ENCODE measurements at regions not wholly inside any gene's neighbourhood (a gene's known extent, or its start where the extent isn't known, plus 50 kb on each side); places are given as distances from the start of the nearest gene placed in this dataset.

DNA sequence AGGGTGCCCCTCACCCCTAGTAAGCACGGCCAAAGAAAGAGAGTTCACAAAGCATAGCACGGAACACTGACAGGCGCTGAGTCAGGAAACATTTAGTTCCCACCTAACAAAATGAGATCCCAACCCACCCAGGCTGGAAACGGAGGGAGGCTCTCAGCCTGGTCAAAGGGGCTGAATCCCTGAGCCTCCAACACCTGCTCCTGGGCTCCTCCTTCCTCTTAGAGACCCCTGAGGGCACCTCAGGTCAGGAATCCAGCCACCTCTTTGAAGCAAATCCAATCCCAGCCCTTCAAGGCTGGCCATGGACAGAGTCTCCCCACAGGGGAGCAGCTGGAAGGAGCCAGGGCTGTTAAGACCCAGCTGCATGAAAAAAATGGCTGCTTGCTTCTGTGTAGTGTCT is 154.4 kb upstream of the HES1 start:
- no peak overlapping the region for H3K4me3 ChIP-seq (ENCODE audit: low read length)
- H3K27me3 ChIP-seq (ENCODE audit: control insufficient read depth, insufficient read depth, low read length) = no peaks in the 10 kb centered on the region; the same call in 1 of the 2 replicates
- H3K27ac ChIP-seq (ENCODE audit: low read length) = no peak overlapping the region
- no CpG with 5 or more reads among the region's 4 CpGs for WGBS (ENCODE audit: insufficient coverage, insufficient read length)
- no peaks in the 10 kb centered on the region for H3K36me3 ChIP-seq (ENCODE audit: control insufficient read depth, insufficient read depth, low read length)
- no peak for DNase-seq (ENCODE audit: low read depth, low spot score)
- H3K4me1 ChIP-seq (ENCODE audit: control insufficient read depth, insufficient read depth, low read length) = no peaks in the 10 kb centered on the region
- no peaks in the 10 kb centered on the region for H3K9me3 ChIP-seq (ENCODE audit: control insufficient read depth, insufficient read depth, low read length)

- H3K9me3 ChIP-seq (ENCODE audit: control insufficient read depth, insufficient read depth, low read length) = no peaks in the 10 kb centered on the region
- no CpG with 5 or more reads among the region's 11 CpGs for WGBS (ENCODE audit: insufficient coverage, insufficient read length)
- no peaks in the 10 kb centered on the region for H3K36me3 ChIP-seq (ENCODE audit: control insufficient read depth, insufficient read depth, low read length)
- H3K27me3 ChIP-seq (ENCODE audit: control insufficient read depth, insufficient read depth, low read length) = no peaks in the 10 kb centered on the region; the same call in 1 of the 2 replicates
- H3K27ac ChIP-seq (ENCODE audit: low read length) = no peak overlapping the region
- H3K4me1 ChIP-seq (ENCODE audit: control insufficient read depth, insufficient read depth, low read length) = no peaks in the 10 kb centered on the region
- no peak for DNase-seq (ENCODE audit: low read depth, low spot score)
- no peak overlapping the region for H3K4me3 ChIP-seq (ENCODE audit: low read length)
These were observed 153.7 kb upstream of the HES1 start for GRCh38 chr3:193982258-193982659.

DNA sequence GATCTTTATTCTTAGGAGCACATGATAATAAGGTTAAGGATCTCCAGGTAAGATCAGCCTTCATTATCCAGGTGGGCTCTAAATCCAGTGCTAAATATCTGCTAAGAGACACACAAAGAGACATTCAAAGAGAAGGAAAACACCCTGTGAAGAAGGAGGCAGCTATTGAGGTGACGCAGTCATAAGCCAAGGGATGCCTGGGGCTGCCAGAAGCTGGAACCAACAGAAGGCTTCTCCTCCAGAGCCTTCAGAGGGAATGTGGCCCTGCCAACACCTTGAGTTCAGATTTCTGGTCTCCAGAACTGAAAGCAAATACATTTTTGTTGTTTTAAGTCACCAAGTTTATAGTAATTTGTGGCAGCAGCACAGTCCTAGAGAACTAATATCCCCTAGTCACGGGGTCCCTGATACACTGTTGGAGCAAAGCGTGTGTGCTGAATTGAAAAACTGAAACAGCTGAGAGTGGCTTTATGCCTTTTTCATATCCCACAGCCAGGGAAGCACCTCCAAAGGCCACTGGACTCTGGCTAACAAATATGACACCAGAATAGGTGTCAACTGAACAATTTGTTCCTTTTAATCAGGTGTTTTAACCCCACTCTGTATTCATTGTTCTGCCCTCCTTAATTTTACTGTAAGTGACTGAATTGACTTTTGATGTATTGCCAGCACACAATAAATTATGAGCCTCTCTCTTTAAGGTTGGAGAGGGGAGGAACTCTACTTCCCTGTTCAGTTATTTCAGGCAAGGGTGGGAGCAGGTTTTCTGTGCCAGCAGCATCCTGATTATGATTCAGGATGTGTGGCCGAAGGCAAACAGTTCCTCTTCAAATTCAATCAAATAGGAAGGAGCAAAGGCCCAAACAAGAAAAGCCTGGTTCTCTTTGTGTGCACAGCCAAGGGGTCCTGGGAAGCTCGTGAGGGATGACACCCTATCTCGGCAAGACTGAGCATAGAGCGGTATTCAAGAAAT is 151.8 kb upstream of the HES1 start:
- Histone ChIP-seq H3K27ac (ENCODE audit: low read length) (no peak overlapping the region), H3K9me3 (ENCODE audit: control insufficient read depth, insufficient read depth, low read length) (no peaks in the 10 kb centered on the region), H3K4me3 (ENCODE audit: low read length) (no peak overlapping the region), H3K27me3 (ENCODE audit: control insufficient read depth, insufficient read depth, low read length) (no peaks in the 10 kb centered on the region; the same call in 1 of the 2 replicates), H3K36me3 (ENCODE audit: control insufficient read depth, insufficient read depth, low read length) (no peaks in the 10 kb centered on the region), H3K4me1 (ENCODE audit: control insufficient read depth, insufficient read depth, low read length) (no peaks in the 10 kb centered on the region)
- no peak for DNase-seq (ENCODE audit: low read depth, low spot score)
- WGBS (ENCODE audit: insufficient coverage, insufficient read length) = no CpG with 5 or more reads among the region's 7 CpGs

GRCh38 chr3:193984876-193985275 is 151.1 kb upstream of the HES1 start:
- WGBS (ENCODE audit: insufficient coverage, insufficient read length) = no CpG with 5 or more reads among the region's 6 CpGs
- DNase-seq (ENCODE audit: low read depth, low spot score) = no peak
- H3K27ac ChIP-seq (ENCODE audit: low read length) = no peak overlapping the region
- H3K4me1 ChIP-seq (ENCODE audit: control insufficient read depth, insufficient read depth, low read length) = no peaks in the 10 kb centered on the region
- H3K27me3 ChIP-seq (ENCODE audit: control insufficient read depth, insufficient read depth, low read length) = no peaks in the 10 kb centered on the region; the same call in 1 of the 2 replicates
- no peak overlapping the region for H3K4me3 ChIP-seq (ENCODE audit: low read length)
- no peaks in the 10 kb centered on the region for H3K36me3 ChIP-seq (ENCODE audit: control insufficient read depth, insufficient read depth, low read length)
- H3K9me3 ChIP-seq (ENCODE audit: control insufficient read depth, insufficient read depth, low read length) = no peaks in the 10 kb centered on the region

- no CpG with 5 or more reads among the region's 5 CpGs for WGBS (ENCODE audit: insufficient coverage, insufficient read length)
- Histone ChIP-seq H3K36me3 (ENCODE audit: control insufficient read depth, insufficient read depth, low read length) (no peaks in the 10 kb centered on the region), H3K9me3 (ENCODE audit: control insufficient read depth, insufficient read depth, low read length) (no peaks in the 10 kb centered on the region), H3K4me3 (ENCODE audit: low read length) (no peak overlapping the region), H3K27me3 (ENCODE audit: control insufficient read depth, insufficient read depth, low read length) (no peaks in the 10 kb centered on the region), H3K4me1 (ENCODE audit: control insufficient read depth, insufficient read depth, low read length) (no peaks in the 10 kb centered on the region), H3K27ac (ENCODE audit: low read length) (no peak overlapping the region)
- DNase-seq (ENCODE audit: low read depth, low spot score) = no peak
These were observed 148.8 kb upstream of the HES1 start for GRCh38 chr3:193987186-193987585.

DNA sequence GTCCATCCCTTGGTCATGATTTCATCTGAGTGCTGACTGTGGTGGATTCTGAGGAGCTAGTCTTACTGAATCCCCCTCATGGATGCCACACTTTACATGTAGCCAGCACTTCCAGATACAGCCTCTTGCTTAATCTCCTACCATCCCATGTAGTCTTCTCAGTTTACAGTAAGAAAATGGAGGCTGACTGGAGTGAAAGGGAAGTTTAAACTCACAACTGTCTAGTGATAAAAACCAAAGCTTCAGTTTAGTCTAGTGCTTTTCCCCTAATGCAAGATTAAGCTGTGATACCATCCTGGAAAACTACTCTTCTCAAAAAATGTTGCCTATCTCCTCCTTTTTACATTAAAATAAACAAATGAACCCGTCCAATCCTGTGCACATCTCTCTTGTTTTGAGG is 146.8 kb upstream of the HES1 start:
- Histone ChIP-seq H3K27ac (ENCODE audit: low read length) (no peak overlapping the region), H3K4me1 (ENCODE audit: control insufficient read depth, insufficient read depth, low read length) (no peaks in the 10 kb centered on the region), H3K27me3 (ENCODE audit: control insufficient read depth, insufficient read depth, low read length) (no peaks in the 10 kb centered on the region), H3K4me3 (ENCODE audit: low read length) (no peak overlapping the region), H3K36me3 (ENCODE audit: control insufficient read depth, insufficient read depth, low read length) (no peaks in the 10 kb centered on the region), H3K9me3 (ENCODE audit: control insufficient read depth, insufficient read depth, low read length) (no peaks in the 10 kb centered on the region)
- DNase-seq (ENCODE audit: low read depth, low spot score) = no peak
- WGBS (ENCODE audit: insufficient coverage, insufficient read length) = no CpG with 5 or more reads among the region's 1 CpG

DNA sequence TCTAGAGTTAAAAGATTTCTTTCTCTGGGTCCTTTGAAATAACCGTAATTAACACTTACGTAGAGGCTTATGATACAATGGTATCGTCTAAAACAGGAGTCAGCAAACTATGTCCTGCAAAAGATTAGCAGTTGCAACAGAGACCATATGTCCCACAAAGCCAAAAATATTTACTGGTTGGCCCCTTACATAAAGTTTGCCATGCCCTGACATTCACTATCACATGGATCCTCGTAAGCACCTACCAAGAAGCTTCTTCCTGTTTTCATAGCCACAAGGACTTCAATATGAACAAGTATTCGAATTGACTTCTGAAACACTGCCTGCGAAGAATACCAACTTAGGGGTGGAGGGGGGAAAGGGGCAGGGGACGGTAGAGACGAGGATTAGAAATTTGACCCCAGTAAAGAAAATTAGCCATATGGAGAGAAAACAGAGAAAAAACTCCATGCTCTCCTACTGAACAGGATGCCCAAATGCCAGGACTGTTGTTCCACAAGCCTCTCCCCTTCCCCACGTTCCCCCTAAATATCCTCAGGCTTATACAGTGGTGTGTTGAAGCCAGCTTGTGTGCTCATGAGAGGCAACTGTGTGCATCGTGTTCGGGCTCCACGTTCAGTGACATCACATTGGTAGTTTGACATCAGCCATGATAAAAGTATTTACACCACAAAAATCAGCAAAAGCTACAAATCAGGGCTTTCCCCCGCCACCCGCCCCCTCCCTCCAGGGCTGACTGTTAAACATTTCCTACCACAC is 144.1 kb upstream of the HES1 start:
- Histone ChIP-seq H3K4me1 (ENCODE audit: control insufficient read depth, insufficient read depth, low read length) (peaks cover 3% of the 10 kb centered on the region; the same call in 1 of the 2 replicates), H3K4me3 (ENCODE audit: low read length) (no peak overlapping the region), H3K9me3 (ENCODE audit: control insufficient read depth, insufficient read depth, low read length) (no peaks in the 10 kb centered on the region), H3K27me3 (ENCODE audit: control insufficient read depth, insufficient read depth, low read length) (no peaks in the 10 kb centered on the region), H3K27ac (ENCODE audit: low read length) (no peak overlapping the region), H3K36me3 (ENCODE audit: control insufficient read depth, insufficient read depth, low read length) (no peaks in the 10 kb centered on the region)
- DNase-seq (ENCODE audit: low read depth, low spot score) = no peak
- no CpG with 5 or more reads among the region's 14 CpGs for WGBS (ENCODE audit: insufficient coverage, insufficient read length)

GRCh38 chr3:193992425-193993037 is 143.4 kb upstream of the HES1 start:
- H3K9me3 ChIP-seq (ENCODE audit: control insufficient read depth, insufficient read depth, low read length) = no peaks in the 10 kb centered on the region
- H3K36me3 ChIP-seq (ENCODE audit: control insufficient read depth, insufficient read depth, low read length) = no peaks in the 10 kb centered on the region
- no peaks in the 10 kb centered on the region for H3K27me3 ChIP-seq (ENCODE audit: control insufficient read depth, insufficient read depth, low read length)
- no peak overlapping the region for H3K27ac ChIP-seq (ENCODE audit: low read length)
- no peak overlapping the region for H3K4me3 ChIP-seq (ENCODE audit: low read length)
- no peak for DNase-seq (ENCODE audit: low read depth, low spot score)
- H3K4me1 ChIP-seq (ENCODE audit: control insufficient read depth, insufficient read depth, low read length) = peaks cover 3% of the 10 kb centered on the region; the same call in 1 of the 2 replicates
- no CpG with 5 or more reads among the region's 2 CpGs for WGBS (ENCODE audit: insufficient coverage, insufficient read length)

DNA sequence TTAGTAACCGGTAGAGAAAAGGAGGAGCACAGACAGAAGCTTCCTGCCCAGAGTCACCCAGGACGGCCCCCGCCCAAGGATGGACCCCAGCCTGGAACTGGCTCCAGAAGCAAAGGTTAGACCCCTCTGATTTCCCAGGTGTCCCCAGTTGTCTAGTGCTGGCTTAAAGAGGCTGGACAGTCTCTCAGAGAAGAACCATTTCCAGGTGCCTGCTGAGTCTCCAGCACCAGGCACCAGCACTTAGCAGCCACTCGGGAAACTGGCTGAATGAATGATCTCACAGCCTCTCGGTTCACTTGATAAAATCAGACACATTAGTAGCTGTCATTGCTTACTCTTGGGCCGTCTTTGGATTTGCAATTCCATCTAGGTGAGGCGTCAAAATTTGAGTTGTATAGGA is 139.7 kb upstream of the HES1 start:
- H3K4me1 ChIP-seq (ENCODE audit: control insufficient read depth, insufficient read depth, low read length) = peaks cover 3% of the 10 kb centered on the region; the same call in 1 of the 2 replicates
- no peaks in the 10 kb centered on the region for H3K9me3 ChIP-seq (ENCODE audit: control insufficient read depth, insufficient read depth, low read length)
- no peak overlapping the region for H3K27ac ChIP-seq (ENCODE audit: low read length)
- DNase-seq (ENCODE audit: low read depth, low spot score) = no peak
- H3K36me3 ChIP-seq (ENCODE audit: control insufficient read depth, insufficient read depth, low read length) = no peaks in the 10 kb centered on the region
- no peak overlapping the region for H3K4me3 ChIP-seq (ENCODE audit: low read length)
- no CpG with 5 or more reads among the region's 7 CpGs for WGBS (ENCODE audit: insufficient coverage, insufficient read length)
- no peaks in the 10 kb centered on the region; the same call in 1 of the 2 replicates for H3K27me3 ChIP-seq (ENCODE audit: control insufficient read depth, insufficient read depth, low read length)

DNA sequence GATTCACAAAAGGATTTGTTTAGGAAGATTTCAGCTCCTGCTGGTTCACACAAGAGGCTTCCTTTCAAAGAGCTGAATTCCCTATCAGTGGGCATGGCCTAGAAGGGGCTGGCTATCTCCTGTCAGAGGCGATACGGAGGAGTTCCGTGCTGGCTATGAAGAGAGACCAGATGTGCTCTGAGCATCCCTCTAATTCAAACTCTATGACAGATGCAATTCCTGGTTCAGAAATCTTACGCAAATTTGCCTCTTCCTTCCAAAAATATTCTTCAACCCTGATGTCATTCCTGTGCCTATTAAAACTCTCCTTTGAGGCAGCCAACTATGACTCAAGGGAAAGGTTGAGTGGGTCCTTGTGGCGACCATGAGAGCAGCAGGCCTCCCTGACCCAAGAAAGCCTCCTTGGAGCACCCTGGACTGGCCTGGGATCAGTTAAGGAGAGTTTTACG is 139.3 kb upstream of the HES1 start:
- no peaks in the 10 kb centered on the region; the same call in 1 of the 2 replicates for H3K27me3 ChIP-seq (ENCODE audit: control insufficient read depth, insufficient read depth, low read length)
- no peak for DNase-seq (ENCODE audit: low read depth, low spot score)
- H3K9me3 ChIP-seq (ENCODE audit: control insufficient read depth, insufficient read depth, low read length) = no peaks in the 10 kb centered on the region
- H3K36me3 ChIP-seq (ENCODE audit: control insufficient read depth, insufficient read depth, low read length) = no peaks in the 10 kb centered on the region
- no CpG with 5 or more reads among the region's 6 CpGs for WGBS (ENCODE audit: insufficient coverage, insufficient read length)
- peaks cover 3% of the 10 kb centered on the region; the same call in 1 of the 2 replicates for H3K4me1 ChIP-seq (ENCODE audit: control insufficient read depth, insufficient read depth, low read length)
- H3K4me3 ChIP-seq (ENCODE audit: low read length) = no peak overlapping the region
- no peak overlapping the region for H3K27ac ChIP-seq (ENCODE audit: low read length)
